ENCODE measurements at regions not wholly inside any gene's neighbourhood (a gene's known extent, or its start where the extent isn't known, plus 50 kb on each side); places are given as distances from the start of the nearest gene placed in this dataset.
"Not testable (repeated sequence)": the region's sequence is repeated elsewhere in the genome, so short reads cannot be mapped to it uniquely, and the experiment has no call there.

- no peak for DNase-seq
Observed at GRCh38 chr3:109678600-109678999, 341.3 kb upstream of the DPPA4 start.

- DNase-seq = no peak
Observed at GRCh38 chr3:109679664-109680063, 342.3 kb upstream of the DPPA4 start.

GRCh38 chr3:109683746-109684145, 346.4 kb upstream of the DPPA4 start:
- DNase-seq = no peak

GRCh38 chr3:109685084-109686079, 348.0 kb upstream of the DPPA4 start:
- no peak for DNase-seq

GRCh38 chr3:109687626-109688025, 350.3 kb upstream of the DPPA4 start:
- DNase-seq = no peak

GRCh38 chr3:109696932-109697331, 359.6 kb upstream of the DPPA4 start:
- no peak for DNase-seq

GRCh38 chr3:109702252-109702651, 364.9 kb upstream of the DPPA4 start:
- no peak for DNase-seq

GRCh38 chr3:109702976-109703375, 365.6 kb upstream of the DPPA4 start:
- no peak for DNase-seq

- not testable (repeated sequence) for DNase-seq
Observed at GRCh38 chr3:109705133-109705532, 367.8 kb upstream of the DPPA4 start.

- DNase-seq = no peak
Observed at GRCh38 chr3:109707617-109708016, 370.3 kb upstream of the DPPA4 start.

GRCh38 chr3:109713288-109713687, 375.9 kb upstream of the DPPA4 start:
- DNase-seq = no peak

GRCh38 chr3:109715707-109716106, 378.4 kb upstream of the DPPA4 start:
- DNase-seq = no peak

GRCh38 chr3:109718850-109719249, 381.5 kb upstream of the DPPA4 start:
- DNase-seq = no peak

GRCh38 chr3:109728861-109729494, 391.6 kb upstream of the DPPA4 start:
- DNase-seq = no peak

GRCh38 chr3:109731639-109732473, 394.5 kb upstream of the DPPA4 start:
- DNase-seq = peak; percentile 51

- no peak for DNase-seq
Observed at GRCh38 chr3:109743981-109744380, 406.6 kb upstream of the DPPA4 start.

GRCh38 chr3:109772520-109772919, 435.2 kb upstream of the DPPA4 start:
- DNase-seq = no peak

GRCh38 chr3:109774108-109774507, 436.8 kb upstream of the DPPA4 start:
- DNase-seq = no peak

GRCh38 chr3:109784285-109784684, 446.9 kb upstream of the DPPA4 start:
- no peak for DNase-seq

- DNase-seq = no peak
Observed at GRCh38 chr3:109784852-109785631, 447.7 kb upstream of the DPPA4 start.

GRCh38 chr3:109803274-109803673, 465.9 kb upstream of the DPPA4 start:
- DNase-seq = no peak

GRCh38 chr3:109804697-109805096, 467.4 kb upstream of the DPPA4 start:
- no peak for DNase-seq
